ENCODE measurements at regions not wholly inside any gene's neighbourhood (a gene's known extent, or its start where the extent isn't known, plus 50 kb on each side); places are given as distances from the start of the nearest gene placed in this dataset.

DNA sequence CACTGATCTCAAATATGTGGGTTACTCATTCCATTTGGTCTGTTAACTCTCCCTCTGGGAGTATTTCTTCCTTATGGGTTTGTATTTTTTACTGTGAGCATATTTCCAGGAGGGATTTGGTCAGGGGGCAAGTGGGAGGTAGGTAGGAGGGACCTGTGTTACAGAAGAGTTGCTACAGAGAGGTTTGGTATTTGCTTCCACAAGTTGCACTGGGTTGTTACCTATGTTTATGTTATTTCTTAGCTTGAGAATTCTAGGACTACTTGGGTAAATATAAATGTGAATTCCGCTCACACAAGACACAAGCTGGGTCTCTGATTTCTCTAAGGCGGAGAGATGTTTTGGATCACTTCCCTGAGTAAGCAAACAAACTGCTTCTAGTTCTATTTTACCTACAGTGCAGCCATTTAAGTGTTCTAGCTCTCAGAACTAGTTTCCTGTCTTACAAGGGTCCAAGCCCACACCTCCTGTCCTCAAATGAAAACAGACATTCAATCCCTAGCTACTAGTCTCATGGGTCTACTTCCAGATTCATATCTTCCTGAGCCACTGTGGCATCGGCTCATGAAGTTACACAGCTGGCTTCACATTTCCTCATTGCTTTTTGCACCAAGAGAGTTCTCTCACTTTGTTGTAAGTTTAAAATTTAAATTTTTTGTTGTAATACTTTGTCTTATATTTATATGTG, 75.4 kb upstream of the PPP1R3C start:
- no peak for DNase-seq
- H3K27ac ChIP-seq = no peak overlapping the region
- H3K27me3 ChIP-seq = peaks cover 0 to 6% (median 0%) of the 10 kb centered on the region in 4 donors
- no peak overlapping the region for H3K4me3 ChIP-seq
- no peaks in the 10 kb centered on the region for H3K9me3 ChIP-seq
- H3K36me3 ChIP-seq = no peaks in the 10 kb centered on the region
- WGBS, 2 donors = 69 to 92% methylated on average over 3 of the region's 3 CpGs
- H3K4me1 ChIP-seq = peaks cover 0 to 20% (median 0%) of the 10 kb centered on the region in 3 donors
- no peak for TF ChIP-seq POLR2A (IDR thresholded peaks at IDR 0.05)
- no peak for TF ChIP-seq CTCF (IDR thresholded peaks at IDR 0.05)
- intact Hi-C loops (cut with DNase I) = no loop called here

DNA sequence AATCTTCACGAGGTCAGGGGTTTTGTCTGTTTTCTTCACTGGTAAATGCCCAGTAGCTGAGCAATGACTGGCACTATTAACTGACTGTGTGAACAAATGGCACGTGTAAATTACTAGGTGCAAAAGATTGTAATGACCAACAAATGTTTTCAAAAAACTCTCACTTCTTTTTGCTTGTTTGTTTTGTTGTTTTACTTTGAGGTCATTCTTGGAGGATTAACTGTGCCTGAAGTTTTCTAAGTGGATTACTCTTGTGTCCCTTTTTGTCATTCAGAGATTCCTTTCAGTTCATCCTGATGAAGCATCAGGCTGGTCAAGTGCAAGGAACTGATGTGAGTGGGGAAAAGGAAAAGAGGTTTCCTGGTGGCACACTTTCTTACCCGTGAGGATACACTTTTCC, 74.4 kb upstream of the PPP1R3C start:
- H3K36me3 ChIP-seq = no peaks in the 10 kb centered on the region
- peaks cover 0 to 15% (median 0%) of the 10 kb centered on the region in 3 donors for H3K4me1 ChIP-seq
- 70 to 79% methylated on average over 3 of the region's 3 CpGs for WGBS, 2 donors
- no peak overlapping the region for H3K27ac ChIP-seq
- TF ChIP-seq POLR2A (IDR thresholded peaks at IDR 0.05) (no peak), CTCF (IDR thresholded peaks at IDR 0.05) (no peak)
- H3K4me3 ChIP-seq = no peak overlapping the region
- H3K27me3 ChIP-seq = peaks cover 0 to 6% (median 0%) of the 10 kb centered on the region in 4 donors
- no peaks in the 10 kb centered on the region for H3K9me3 ChIP-seq
- intact Hi-C loops (cut with DNase I) = no loop called here
- no peak for DNase-seq

GRCh38 chr10:91705948-91706670, 73.2 kb upstream of the PPP1R3C start:
- Histone ChIP-seq H3K27me3 (peaks cover 0 to 6% (median 0%) of the 10 kb centered on the region in 4 donors), H3K27ac (no peak overlapping the region), H3K4me1 (peaks cover 0 to 13% (median 0%) of the 10 kb centered on the region in 3 donors), H3K9me3 (no peaks in the 10 kb centered on the region), H3K36me3 (no peaks in the 10 kb centered on the region), H3K4me3 (no peak overlapping the region)
- no peak for TF ChIP-seq CTCF (IDR thresholded peaks at IDR 0.05)
- no peak for TF ChIP-seq POLR2A (IDR thresholded peaks at IDR 0.05)
- WGBS, 2 donors = 92 to 95% methylated on average over 2 of the region's 2 CpGs
- no peak for DNase-seq
- intact Hi-C loops (cut with DNase I) = no loop called here

DNA sequence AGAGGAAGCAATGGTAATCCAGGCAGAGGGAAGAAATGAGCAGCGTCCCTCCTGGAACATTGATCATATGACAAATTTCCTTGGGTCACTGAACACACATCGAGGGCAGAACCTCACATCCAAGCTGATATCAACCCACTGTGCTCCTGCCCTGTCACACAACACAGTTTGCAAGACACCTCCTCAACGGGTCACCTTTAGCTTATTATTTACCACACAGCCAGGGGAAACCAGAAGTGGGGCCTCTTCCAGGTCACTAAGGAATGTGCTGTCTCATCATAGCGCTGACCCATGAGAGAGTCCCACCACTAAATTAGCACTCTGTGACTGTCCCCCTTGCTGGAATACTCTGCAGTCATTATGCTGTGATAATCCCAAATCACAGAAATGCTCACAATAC, 69.7 kb upstream of the PPP1R3C start:
- intact Hi-C loops (cut with DNase I) = no loop called here
- H3K4me3 ChIP-seq = no peak overlapping the region
- 42 to 54% methylated on average over 4 of the region's 4 CpGs for WGBS, 2 donors
- H3K9me3 ChIP-seq = no peaks in the 10 kb centered on the region
- no peak for DNase-seq
- no peaks in the 10 kb centered on the region for H3K36me3 ChIP-seq
- no peak overlapping the region for H3K27ac ChIP-seq
- no peak for TF ChIP-seq CTCF (IDR thresholded peaks at IDR 0.05)
- TF ChIP-seq POLR2A (IDR thresholded peaks at IDR 0.05) = no peak
- peaks cover 0 to 9% (median 0%) of the 10 kb centered on the region in 3 donors for H3K4me1 ChIP-seq
- H3K27me3 ChIP-seq = peaks cover 0 to 6% (median 0%) of the 10 kb centered on the region in 4 donors

- 56 to 62% methylated on average over 5 of the region's 5 CpGs for WGBS, 2 donors
- Histone ChIP-seq H3K27me3 (peaks cover 0 to 2% (median 0%) of the 10 kb centered on the region in 4 donors), H3K36me3 (no peaks in the 10 kb centered on the region), H3K4me3 (no peak overlapping the region), H3K9me3 (no peaks in the 10 kb centered on the region), H3K4me1 (peaks cover 0 to 9% (median 0%) of the 10 kb centered on the region in 3 donors), H3K27ac (no peak overlapping the region)
- TF ChIP-seq POLR2A (IDR thresholded peaks at IDR 0.05) = no peak
- TF ChIP-seq CTCF (IDR thresholded peaks at IDR 0.05) = no peak
- intact Hi-C loops (cut with DNase I) = no loop called here
- no peak for DNase-seq
Observed at GRCh38 chr10:91700788-91701444, 68.0 kb upstream of the PPP1R3C start.

All from esophagus squamous epithelium (tissue), 5 donors.